K562 (cell line): ENCODE measurements at regions not wholly inside any gene's neighbourhood (a gene's known extent, or its start where the extent isn't known, plus 50 kb on each side); places are given as distances from the start of the nearest gene placed in this dataset.

Experiments used
- ATAC-seq: fragments of 200-7000 bp; cut with Tn5 transposase; 3 replicates; pipeline ENCODE4 v1.9.1; 2020; ENCODE audit warnings: moderate library complexity
- BruUV-seq: library from RNA; stranded (reverse); fragments of 400-500 nt; replicated peaks from 2 replicates; lab custom pipeline; 2021; lab: Mats Ljungman, UMichigan
- CTCF ChIA-PET: fragments of 300-600 bp; formaldehyde crosslinking; extraction: SDS; loops from one replicate; lab custom pipeline; 2021; ENCODE audit warnings: low intra/inter-chr PET ratio; lab: Yijun Ruan, JAX
- POLR2A ChIA-PET: fragments of 300-600, 350-650 bp; sonication (Branson Sonifier 250); formaldehyde crosslinking; extraction: SDS; loops from one replicate; lab custom pipeline; 2021; ENCODE audit warnings: antibody characterized with exemption, inconsistent platforms; lab: Yijun Ruan, JAX
- DNase-seq, 4 experiments: peaks; one replicate each; pipeline versions ENCODE4 v3.0.0 to v3.0.0-alpha.2; 2011 to 2018; ENCODE audit warnings: low spot score in 3 of 4, mixed read lengths in 3 of 4; ENCODE audit errors: extremely low read depth in 1 of 4
- FAIRE-seq: peaks from 2 replicates; lab custom pipeline; 2011; peaks lifted over from hg19 to GRCh38; lab: Jason Lieb, UNC
- H2AFZ ChIP-seq: 2 replicates; pipeline ENCODE4 v1.6.0; 2011; ENCODE audit warnings: low read depth, low read length, control low read depth, inconsistent platforms
- H3K27ac ChIP-seq: fragments of 200-600 bp; 3 replicates; pipeline ENCODE4 v1.8.0; 2011; ENCODE audit warnings: low read depth, mild to moderate bottlenecking, control low read depth, inconsistent platforms, low read length, moderate library complexity, mixed read lengths; ENCODE audit errors: extremely low read depth
- H3K27me3 ChIP-seq, 2 experiments: fragments of 300-600 bp in 1 of 2; 2 replicates in 1 of 2; 3 replicates in 1 of 2; pipeline versions ENCODE4 v1.6.0 to v1.8.0; 2011; ENCODE audit warnings: inconsistent platforms in 2 of 2, low read length in 2 of 2, mild to moderate bottlenecking in 1 of 2, mixed read lengths in 1 of 2, moderate library complexity in 1 of 2; ENCODE audit not compliant: control insufficient read depth in 2 of 2, insufficient read depth in 2 of 2
- H3K36me3 ChIP-seq: fragments of 300-600 bp; 3 replicates; pipeline ENCODE4 v1.8.0; 2011; ENCODE audit warnings: mild to moderate bottlenecking, low read length, inconsistent platforms; ENCODE audit not compliant: control insufficient read depth, insufficient read depth
- H3K4me1 ChIP-seq, 2 experiments: fragments of 200-600 bp in 1 of 2; replicated peaks in 1 of 2; 2 replicates in 1 of 2; 3 replicates in 1 of 2; pipeline versions ENCODE4 v1.5.1 to v1.8.0; 2011; ENCODE audit warnings: inconsistent platforms in 2 of 2, low read length in 2 of 2, mild to moderate bottlenecking in 1 of 2, mixed read lengths in 1 of 2, moderate library complexity in 1 of 2; ENCODE audit not compliant: control insufficient read depth in 2 of 2, insufficient read depth in 2 of 2
- H3K4me2 ChIP-seq: 2 replicates; pipeline ENCODE4 v1.6.1; 2011; ENCODE audit warnings: low read length, control low read depth, inconsistent platforms, mixed read lengths; ENCODE audit not compliant: insufficient read depth
- H3K4me3 ChIP-seq: fragments of 200-600 bp; sonication (generic), shearing (Covaris generic); 2 replicates; pipeline ENCODE4 v1.5.1; 2016; ENCODE audit warnings: control low read depth, inconsistent platforms
- H3K79me2 ChIP-seq: fragments of 200-600 bp; 3 replicates; pipeline ENCODE4 v1.8.0; 2011; ENCODE audit warnings: low read length, inconsistent platforms; ENCODE audit not compliant: control insufficient read depth, insufficient read depth
- H3K9ac ChIP-seq, 2 experiments: 2 replicates each; pipeline versions ENCODE4 v1.6.0 to v1.6.1; 2011; ENCODE audit warnings: low read depth in 2 of 2, low read length in 2 of 2, control low read depth in 1 of 2, inconsistent platforms in 1 of 2, mild to moderate bottlenecking in 1 of 2, mixed read lengths in 1 of 2; ENCODE audit not compliant: insufficient read depth in 1 of 2
- H3K9me1 ChIP-seq: one replicate; pipeline ENCODE4 v1.6.0; 2011; ENCODE audit warnings: inconsistent platforms, mild to moderate bottlenecking, low read length, moderate library complexity; ENCODE audit not compliant: control insufficient read depth, insufficient read depth
- H3K9me3 ChIP-seq: replicated peaks from 2 replicates; pipeline ENCODE4 v1.5.1; 2011; ENCODE audit warnings: low read depth, low read length, inconsistent platforms; ENCODE audit not compliant: control insufficient read depth, insufficient read depth
- H4K20me1 ChIP-seq: replicated peaks from 2 replicates; pipeline ENCODE4 v1.6.1; 2011; ENCODE audit warnings: low read length, inconsistent platforms, mixed read lengths; ENCODE audit not compliant: control insufficient read depth, insufficient read depth
- ARHGAP35 ChIP-seq: fragments of 450-650 bp; IDR thresholded peaks from 2 replicates; pipeline ENCODE4 v1.6.1; 2018; ENCODE audit not compliant: partially characterized antibody
- BCOR ChIP-seq: fragments of 450-650 bp; IDR thresholded peaks from 2 replicates; pipeline ENCODE4 v1.6.1; 2016
- CHCHD3 ChIP-seq: fragments of 250-450 bp; sonication (Bioruptor Pico); IDR thresholded peaks from 2 replicates; pipeline ENCODE4 v2.1.2; 2022; ENCODE audit warnings: mild to moderate bottlenecking
- E2F1 ChIP-seq: sonication (generic); formaldehyde crosslinking; IDR thresholded peaks from 2 replicates; pipeline ENCODE4 v1.8.1; 2023; ENCODE audit warnings: mild to moderate bottlenecking, missing genetic modification reagents, moderate library complexity
- HNRNPH1 ChIP-seq: fragments of 200-400 bp; formaldehyde crosslinking; optimal IDR thresholded peaks from 2 replicates; pipeline ENCODE3; 2017; ENCODE audit warnings: low read depth, mild to moderate bottlenecking, low read length, moderate library complexity
- MITF ChIP-seq: IDR thresholded peaks from 2 replicates; pipeline ENCODE4 v1.6.1; 2014; ENCODE audit warnings: antibody characterized with exemption
- MYBL2 ChIP-seq, 2 experiments: fragments of 450-650 bp in 1 of 2; sonication (generic) in 1 of 2; formaldehyde crosslinking in 1 of 2; IDR thresholded peaks; 2 replicates each; pipeline versions ENCODE4 v1.6.1 to v1.8.1; 2017 to 2022; ENCODE audit warnings: borderline replicate concordance in 1 of 2, inconsistent platforms in 1 of 2, low read depth in 1 of 2, mild to moderate bottlenecking in 1 of 2, missing genetic modification reagents in 1 of 2, moderate library complexity in 1 of 2
- MYC ChIP-seq, 2 experiments: fragments of 250-450 bp in 1 of 2; sonication (Bioruptor Pico) in 1 of 2; IDR thresholded peaks; 2 replicates each; pipeline versions ENCODE4 v1.5.1 to v1.6.1; 2012 to 2021; ENCODE audit warnings: low read depth in 2 of 2, borderline replicate concordance in 1 of 2, improper control_type of control experiment in 1 of 2, low read length in 1 of 2, mild to moderate bottlenecking in 1 of 2, moderate library complexity in 1 of 2
- PRPF4 ChIP-seq: fragments of 200-400 bp; formaldehyde crosslinking; IDR thresholded peaks from one replicate; pipeline ENCODE4 v1.6.1; 2017; ENCODE audit warnings: low read length, low read depth, mild to moderate bottlenecking; ENCODE audit not compliant: insufficient read depth, poor library complexity, severe bottlenecking
- SIN3A ChIP-seq, 2 experiments: fragments of 150-350 bp in 1 of 2; IDR thresholded peaks; 2 replicates each; pipeline ENCODE4 v1.6.1; 2011 to 2016; ENCODE audit warnings: borderline replicate concordance in 2 of 2, low read depth in 2 of 2, low read length in 2 of 2, mild to moderate bottlenecking in 2 of 2, moderate library complexity in 2 of 2; ENCODE audit not compliant: control insufficient read depth in 1 of 2
- SOX6 ChIP-seq: fragments of 450-650 bp; IDR thresholded peaks from 2 replicates; pipeline ENCODE4 v1.6.1; 2014; ENCODE audit warnings: mild to moderate bottlenecking
- SP2 ChIP-seq: IDR thresholded peaks from 2 replicates; pipeline ENCODE4 v1.6.1; 2011; ENCODE audit warnings: mild to moderate bottlenecking, low read depth, low read length, moderate library complexity; ENCODE audit not compliant: poor library complexity, severe bottlenecking; ENCODE audit errors: extremely low read depth
- TCFL5 ChIP-seq: fragments of 250-450 bp; sonication (Bioruptor Pico); conservative IDR thresholded peaks from 2 replicates; pipeline ENCODE4 v1.6.1; 2021; ENCODE audit warnings: mild to moderate bottlenecking, moderate library complexity, matching md5 sums
- U2AF2 ChIP-seq: fragments of 200-400 bp; formaldehyde crosslinking; optimal IDR thresholded peaks from 2 replicates; pipeline ENCODE3; 2017; ENCODE audit warnings: low read depth, mild to moderate bottlenecking, low read length
- ZFPM2 ChIP-seq: fragments of 250-450 bp; sonication (Bioruptor Pico); IDR thresholded peaks from 2 replicates; pipeline ENCODE4 v1.5.1; 2022; ENCODE audit warnings: mild to moderate bottlenecking
- ZNF124 ChIP-seq: sonication (generic); formaldehyde crosslinking; IDR thresholded peaks from 2 replicates; pipeline ENCODE4 v1.8.1; 2022; ENCODE audit warnings: missing genetic modification reagents
- ZNF280A ChIP-seq: fragments of 450-650 bp; IDR thresholded peaks from 2 replicates; pipeline ENCODE4 v1.6.1; 2018; ENCODE audit warnings: mild to moderate bottlenecking, low read depth; ENCODE audit not compliant: partially characterized antibody
- ZNF583 ChIP-seq: fragments of 250-450 bp; sonication (Bioruptor Pico); IDR thresholded peaks from 2 replicates; pipeline ENCODE4 v1.4.0; 2020
- WGBS: fragments of 100-300 bp; shearing (Covaris generic); methylation state at CpG from one replicate; pipeline ENCODE4 v1.1.6; 2016; ENCODE audit warnings: low coverage, mixed read lengths; ENCODE audit not compliant: insufficient coverage; ENCODE audit errors: missing lambda C conversion rate; 5-methylcytosine and 5-hydroxymethylcytosine counted together
- in situ Hi-C: fragments of 300-500 bp; cut with MboI; formaldehyde crosslinking; loops from 4 replicates; pipeline ENCODE4 v1.15.0; 2018; ENCODE audit warnings: inconsistent platforms, mixed read lengths
- intact Hi-C: fragments of 100-400 bp; cut with micrococcal nuclease; formaldehyde crosslinking; loops from 2 replicates; pipeline ENCODE4 v1.14.2; 2022

- H3K36me3 ChIP-seq, result no peaks in the 10 kb centered on the region
- H3K27me3 ChIP-seq, result peaks cover 0 to 4% of the 10 kb centered on the region in 2 experiments; a peak in 1 of 5 replicates
- no peaks in the 10 kb centered on the region for H3K9me1 ChIP-seq
- H3K9ac ChIP-seq, result no peak overlapping the region
- no peaks in the 10 kb centered on the region for H3K4me1 ChIP-seq
- in situ Hi-C loops (no loop called here), intact Hi-C loops (no loop called here)
- H4K20me1 ChIP-seq, result no peaks in the 10 kb centered on the region
- CTCF ChIA-PET, result no interaction called here
- FAIRE-seq, result no peak
- POLR2A ChIA-PET, result interaction anchor here (0.6 to 1.1 kb wide), 4 partner anchors 9 to 416 kb away, joined by 3 read pairs; no protein-coding TSS in a partner anchor
- ATAC-seq, result no peak
- no peak overlapping the region for H3K27ac ChIP-seq
- H3K4me2 ChIP-seq, result no peak overlapping the region
- BruUV-seq, result no TSS peak
- 0% methylated on average over 3 of the region's 3 CpGs for WGBS
- DNase-seq, result no peak
- no peak overlapping the region for H2AFZ ChIP-seq
- H3K4me3 ChIP-seq, result no peak overlapping the region
- no peaks in the 10 kb centered on the region for H3K9me3 ChIP-seq
- no peaks in the 10 kb centered on the region for H3K79me2 ChIP-seq
- no peak for TF ChIP-seq CHCHD3
- no peak for TF ChIP-seq E2F1
- no peak for TF ChIP-seq ZNF583 (CRISPR knock-in tag)
- no peak for TF ChIP-seq ZFPM2 (CRISPR knock-in tag)
- no peak for TF ChIP-seq PRPF4
- no peak for TF ChIP-seq ZNF280A
- TF ChIP-seq U2AF2, result no peak
- TF ChIP-seq MYBL2 (IDR thresholded peaks at IDR 0.05; ENCODE audit: low read depth), result no peak
- TF ChIP-seq MYBL2 (CRISPR knock-in tag; IDR thresholded peaks at IDR 0.05; ENCODE audit: borderline replicate concordance), result no peak
- no peak for TF ChIP-seq BCOR
- TF ChIP-seq TCFL5 (CRISPR knock-in tag), result no peak
- no peak for TF ChIP-seq ZNF124
- no peak for TF ChIP-seq MITF
- no peak for TF ChIP-seq SIN3A (IDR thresholded peaks at IDR 0.05; ENCODE audit: borderline replicate concordance in 2 of 2, control insufficient read depth in 1 of 2, low read depth in 2 of 2, low read length in 2 of 2)
- no peak for TF ChIP-seq ARHGAP35
- TF ChIP-seq SP2, result no peak
- no peak for TF ChIP-seq SOX6
- TF ChIP-seq HNRNPH1, result no peak
- TF ChIP-seq MYC (IDR thresholded peaks at IDR 0.05; ENCODE audit: low read depth, low read length), result no peak
- TF ChIP-seq MYC (CRISPR knock-in tag; IDR thresholded peaks at IDR 0.05; ENCODE audit: borderline replicate concordance, low read depth), result no peak
Observed at GRCh38 chr1:213666922-213667321, 320.9 kb upstream of the PROX1 start.
